ENCODE measurements at regions not wholly inside any gene's neighbourhood (a gene's known extent, or its start where the extent isn't known, plus 50 kb on each side); places are given as distances from the start of the nearest gene placed in this dataset.

- no peak for TF ChIP-seq CTCF (IDR thresholded peaks at IDR 0.05; ENCODE audit: insufficient read depth, low read length, poor library complexity, severe bottlenecking)
- no peak overlapping the region for H3K4me3 ChIP-seq (ENCODE audit: low read depth, low read length)
- DNase-seq (ENCODE audit: low read depth): no peak
- H3K36me3 ChIP-seq (ENCODE audit: control insufficient read depth, insufficient read depth, low read length): no peaks in the 10 kb centered on the region
- H3K27me3 ChIP-seq (ENCODE audit: control insufficient read depth, insufficient read depth, low read length): no peaks in the 10 kb centered on the region
Measured at GRCh38 chr7:131014906-131015656, 281.1 kb upstream of the KLF14 start.

- DNase-seq (ENCODE audit: low read depth): no peak
- Histone ChIP-seq H3K36me3 (ENCODE audit: control insufficient read depth, insufficient read depth, low read length) (no peaks in the 10 kb centered on the region), H3K27me3 (ENCODE audit: control insufficient read depth, insufficient read depth, low read length) (no peaks in the 10 kb centered on the region), H3K4me3 (ENCODE audit: low read depth, low read length) (no peak overlapping the region)
- no peak for TF ChIP-seq CTCF (IDR thresholded peaks at IDR 0.05; ENCODE audit: insufficient read depth, low read length, poor library complexity, severe bottlenecking)
Measured at GRCh38 chr7:131015657-131015958, 281.6 kb upstream of the KLF14 start.

GRCh38 chr7:131016230-131016629 lies 282.2 kb upstream of the KLF14 start:
- Histone ChIP-seq H3K4me3 (ENCODE audit: low read depth, low read length) (no peak overlapping the region), H3K36me3 (ENCODE audit: control insufficient read depth, insufficient read depth, low read length) (no peaks in the 10 kb centered on the region), H3K27me3 (ENCODE audit: control insufficient read depth, insufficient read depth, low read length) (no peaks in the 10 kb centered on the region)
- TF ChIP-seq CTCF (IDR thresholded peaks at IDR 0.05; ENCODE audit: insufficient read depth, low read length, poor library complexity, severe bottlenecking): no peak
- DNase-seq (ENCODE audit: low read depth): no peak

- H3K36me3 ChIP-seq (ENCODE audit: control insufficient read depth, insufficient read depth, low read length): no peaks in the 10 kb centered on the region
- H3K4me3 ChIP-seq (ENCODE audit: low read depth, low read length): no peak overlapping the region
- no peak for DNase-seq (ENCODE audit: low read depth)
- no peaks in the 10 kb centered on the region for H3K27me3 ChIP-seq (ENCODE audit: control insufficient read depth, insufficient read depth, low read length)
- no peak for TF ChIP-seq CTCF (IDR thresholded peaks at IDR 0.05; ENCODE audit: insufficient read depth, low read length, poor library complexity, severe bottlenecking)
Measured at GRCh38 chr7:131019351-131019750, 285.3 kb upstream of the KLF14 start.

GRCh38 chr7:131020759-131021261 lies 286.8 kb upstream of the KLF14 start:
- H3K27me3 ChIP-seq (ENCODE audit: control insufficient read depth, insufficient read depth, low read length): no peaks in the 10 kb centered on the region
- H3K4me3 ChIP-seq (ENCODE audit: low read depth, low read length): no peak overlapping the region
- DNase-seq (ENCODE audit: low read depth): no peak
- TF ChIP-seq CTCF (IDR thresholded peaks at IDR 0.05; ENCODE audit: insufficient read depth, low read length, poor library complexity, severe bottlenecking): no peak
- no peaks in the 10 kb centered on the region for H3K36me3 ChIP-seq (ENCODE audit: control insufficient read depth, insufficient read depth, low read length)

- DNase-seq (ENCODE audit: low read depth): no peak
- Histone ChIP-seq H3K4me3 (ENCODE audit: low read depth, low read length) (no peak overlapping the region), H3K27me3 (ENCODE audit: control insufficient read depth, insufficient read depth, low read length) (no peaks in the 10 kb centered on the region), H3K36me3 (ENCODE audit: control insufficient read depth, insufficient read depth, low read length) (no peaks in the 10 kb centered on the region)
- no peak for TF ChIP-seq CTCF (IDR thresholded peaks at IDR 0.05; ENCODE audit: insufficient read depth, low read length, poor library complexity, severe bottlenecking)
Measured at GRCh38 chr7:131021460-131021859, 287.5 kb upstream of the KLF14 start.

Data from kidney epithelial cell (primary cell).